H1 (cell line): ENCODE measurements at regions not wholly inside any gene's neighbourhood (a gene's known extent, or its start where the extent isn't known, plus 50 kb on each side); places are given as distances from the start of the nearest gene placed in this dataset.

Experiments
- CTCF ChIA-PET: fragments of 300-600 bp; sonication (Branson Sonifier 250); formaldehyde crosslinking; loops from one replicate; lab custom pipeline; 2021; ENCODE audit not compliant: partially characterized antibody; lab: Charles Lee
- POLR2A ChIA-PET: fragments of 300-600 bp; sonication (Branson Sonifier 250); formaldehyde crosslinking; loops from one replicate; lab custom pipeline; 2021; ENCODE audit warnings: inconsistent platforms; ENCODE audit not compliant: partially characterized antibody; lab: Charles Lee
- DNase-seq, 2 experiments: peaks; one replicate each; pipeline versions ENCODE4 v3.0.0 to v3.0.0-alpha.2; 2010 to 2022; ENCODE audit warnings: low spot score in 2 of 2, low read depth in 1 of 2, mixed read lengths in 1 of 2
- FAIRE-seq: peaks from 2 replicates; lab custom pipeline; 2011; peaks lifted over from hg19 to GRCh38; lab: Jason Lieb, UNC
- H2AFZ ChIP-seq: 2 replicates; pipeline ENCODE4 v1.8.1; 2012; ENCODE audit warnings: low read length, inconsistent platforms
- H2AK5ac ChIP-seq: 2 replicates; pipeline ENCODE4 v1.6.1; 2013; ENCODE audit warnings: low read depth, low read length
- H2BK120ac ChIP-seq: replicated peaks from 2 replicates; pipeline ENCODE3; 2013; ENCODE audit warnings: low read depth, low read length, inconsistent platforms
- H2BK12ac ChIP-seq: 2 replicates; pipeline ENCODE4 v1.6.1; 2013; ENCODE audit warnings: low read depth, low read length
- H2BK15ac ChIP-seq: 2 replicates; pipeline ENCODE4 v1.6.1; 2013; ENCODE audit warnings: low read length
- H2BK20ac ChIP-seq: 2 replicates; pipeline ENCODE4 v1.6.1; 2013; ENCODE audit warnings: low read length
- H2BK5ac ChIP-seq: 2 replicates; pipeline ENCODE4 v1.6.1; 2013; ENCODE audit warnings: low read depth, low read length
- H3K14ac ChIP-seq: 2 replicates; pipeline ENCODE4 v1.6.1; 2013; ENCODE audit warnings: inconsistent platforms; ENCODE audit not compliant: insufficient read length
- H3K18ac ChIP-seq: 2 replicates; pipeline ENCODE4 v1.6.1; 2013; ENCODE audit warnings: low read length; ENCODE audit errors: extremely low read depth
- H3K23ac ChIP-seq: 2 replicates; pipeline ENCODE4 v1.6.1; 2013; ENCODE audit warnings: inconsistent platforms; ENCODE audit not compliant: insufficient read length
- H3K23me2 ChIP-seq: 2 replicates; pipeline ENCODE4 v1.6.1; 2013; ENCODE audit warnings: low read depth, low read length
- H3K27ac ChIP-seq: 2 replicates; pipeline ENCODE4 v1.6.1; 2011; ENCODE audit warnings: low read depth, low read length, inconsistent platforms
- H3K27me3 ChIP-seq, 4 experiments: replicated peaks in 1 of 4; 1 replicate in 1 of 4; 2 replicates in 3 of 4; pipeline versions ENCODE4 v1.6.1 to v1.8.1; 2011 to 2013; ENCODE audit warnings: low read length in 3 of 4, mild to moderate bottlenecking in 3 of 4, inconsistent platforms in 2 of 4, mixed read lengths in 2 of 4, moderate library complexity in 1 of 4; ENCODE audit not compliant: control insufficient read depth in 3 of 4, insufficient read depth in 3 of 4; ENCODE audit errors: extremely low read depth in 1 of 4
- H3K36me3 ChIP-seq, 4 experiments: 2 replicates each; pipeline versions ENCODE4 v1.6.1 to v1.8.1; 2011 to 2013; ENCODE audit warnings: mild to moderate bottlenecking in 4 of 4, low read length in 3 of 4, moderate library complexity in 2 of 4, control low read depth in 1 of 4, inconsistent platforms in 1 of 4; ENCODE audit not compliant: insufficient read depth in 4 of 4, control insufficient read depth in 2 of 4
- H3K4ac ChIP-seq: replicated peaks from 2 replicates; pipeline ENCODE3; 2013; ENCODE audit warnings: low read length, low read depth, mixed read lengths, inconsistent platforms; ENCODE audit not compliant: insufficient read length
- H3K4me1 ChIP-seq, 4 experiments: replicated peaks in 1 of 4; 1 replicate in 1 of 4; 2 replicates in 3 of 4; pipeline versions ENCODE4 v1.6.1 to v1.8.1; 2011 to 2013; ENCODE audit warnings: low read length in 3 of 4, inconsistent platforms in 2 of 4, mixed read lengths in 1 of 4; ENCODE audit not compliant: insufficient read depth in 4 of 4, control insufficient read depth in 3 of 4
- H3K4me2 ChIP-seq, 2 experiments: 2 replicates each; pipeline versions ENCODE4 v1.6.1 to v1.8.1; 2011 to 2013; ENCODE audit warnings: low read depth in 2 of 2, low read length in 2 of 2, control low read depth in 1 of 2, inconsistent platforms in 1 of 2, mild to moderate bottlenecking in 1 of 2; ENCODE audit not compliant: insufficient read depth in 1 of 2
- H3K4me3 ChIP-seq, 4 experiments: fragments of 200-600, 300-600 bp in 1 of 4; sonication (generic), shearing (Covaris generic), sonication (Bioruptor Twin) in 1 of 4; 2 replicates each; pipeline versions ENCODE4 v1.5.1 to v1.8.1; 2011 to 2016; ENCODE audit warnings: low read length in 4 of 4, low read depth in 3 of 4, control low read depth in 2 of 4, inconsistent platforms in 2 of 4, mild to moderate bottlenecking in 2 of 4, mixed read lengths in 1 of 4, moderate library complexity in 1 of 4; ENCODE audit not compliant: insufficient read depth in 2 of 4; ENCODE audit errors: extremely low read depth in 1 of 4
- H3K56ac ChIP-seq: replicated peaks from 2 replicates; pipeline ENCODE3; 2013; ENCODE audit warnings: low read depth, mild to moderate bottlenecking, mixed read lengths, low read length, inconsistent platforms; ENCODE audit not compliant: insufficient read length
- H3K79me1 ChIP-seq: 2 replicates; pipeline ENCODE4 v1.6.1; 2013; ENCODE audit warnings: low read depth, low read length, control low read depth
- H3K79me2 ChIP-seq, 2 experiments: 2 replicates each; pipeline versions ENCODE4 v1.6.1 to v1.8.1; 2012 to 2013; ENCODE audit warnings: low read length in 2 of 2, mild to moderate bottlenecking in 2 of 2, inconsistent platforms in 1 of 2; ENCODE audit not compliant: insufficient read depth in 2 of 2, control insufficient read depth in 1 of 2
- H3K9ac ChIP-seq, 4 experiments: replicated peaks in 1 of 4; 1 replicate in 1 of 4; 2 replicates in 3 of 4; pipeline versions ENCODE4 v1.6.1 to v1.8.1; 2011 to 2013; ENCODE audit warnings: low read depth in 3 of 4, low read length in 3 of 4, control low read depth in 2 of 4, mild to moderate bottlenecking in 2 of 4, moderate library complexity in 2 of 4, inconsistent platforms in 1 of 4; ENCODE audit errors: extremely low read depth in 1 of 4
- H3K9me3 ChIP-seq, 2 experiments: 2 replicates each; pipeline versions ENCODE4 v1.6.1 to v1.8.1; 2012 to 2013; ENCODE audit warnings: mild to moderate bottlenecking in 2 of 2, moderate library complexity in 2 of 2, control low read depth in 1 of 2, inconsistent platforms in 1 of 2, low read depth in 1 of 2, low read length in 1 of 2, mixed read lengths in 1 of 2; ENCODE audit not compliant: insufficient read depth in 2 of 2
- H4K20me1 ChIP-seq, 2 experiments: replicated peaks in 1 of 2; 2 replicates each; pipeline versions ENCODE3 to v1.8.1; 2011 to 2013; ENCODE audit warnings: inconsistent platforms in 2 of 2, low read length in 2 of 2, mild to moderate bottlenecking in 1 of 2; ENCODE audit not compliant: insufficient read depth in 2 of 2, control insufficient read depth in 1 of 2
- H4K5ac ChIP-seq: 2 replicates; pipeline ENCODE4 v1.6.1; 2013; ENCODE audit warnings: low read length, low read depth, mixed read lengths, inconsistent platforms; ENCODE audit not compliant: insufficient read length
- H4K8ac ChIP-seq: 2 replicates; pipeline ENCODE4 v1.8.0; 2013; ENCODE audit warnings: mild to moderate bottlenecking, moderate library complexity, low read length, inconsistent platforms; ENCODE audit not compliant: insufficient read depth; ENCODE audit errors: extremely low read depth
- H4K91ac ChIP-seq: replicated peaks from 2 replicates; pipeline ENCODE3; 2013; ENCODE audit warnings: low read length, mixed read lengths, inconsistent platforms; ENCODE audit not compliant: insufficient read length
- ASH2L ChIP-seq: fragments of 200-600, 300-600 bp; sonication (generic); IDR thresholded peaks from one replicate; pipeline ENCODE4 v1.7.1; 2017; ENCODE audit warnings: low read length
- CBX8 ChIP-seq: fragments of 300-800, 300-1000 bp; sonication (generic); IDR thresholded peaks from 2 replicates; pipeline ENCODE4 v1.7.1; 2016; ENCODE audit warnings: low read depth, low read length, borderline replicate concordance
- CEBPB ChIP-seq: IDR thresholded peaks from 2 replicates; pipeline ENCODE4 v1.6.1; 2012; ENCODE audit warnings: low read depth, low read length
- CHD2 ChIP-seq: IDR thresholded peaks from 2 replicates; pipeline ENCODE4 v1.6.1; 2012; ENCODE audit warnings: low read length, improper control_type of control experiment
- CTCF ChIP-seq, 3 experiments: IDR thresholded peaks; 1 replicate in 2 of 3; 2 replicates in 1 of 3; pipeline versions ENCODE4 v1.5.1 to v1.6.1; 2011; ENCODE audit warnings: low read length in 3 of 3, mild to moderate bottlenecking in 3 of 3, inconsistent platforms in 2 of 3, low read depth in 1 of 3, moderate library complexity in 1 of 3; ENCODE audit not compliant: insufficient read depth in 1 of 3; ENCODE audit errors: control extremely low read depth in 1 of 3
- FOSL1 ChIP-seq: IDR thresholded peaks from 2 replicates; pipeline ENCODE4 v1.6.1; 2011; ENCODE audit warnings: mild to moderate bottlenecking, low read depth, low read length, moderate library complexity; ENCODE audit not compliant: insufficient read depth
- MAFK ChIP-seq: IDR thresholded peaks from 2 replicates; pipeline ENCODE4 v1.6.1; 2012; ENCODE audit warnings: low read depth, mild to moderate bottlenecking, improper control_type of control experiment, low read length
- NRF1 ChIP-seq: IDR thresholded peaks from 2 replicates; pipeline ENCODE4 v1.6.1; 2011; ENCODE audit warnings: mild to moderate bottlenecking, low read depth, low read length, improper control_type of control experiment
- RXRA ChIP-seq: IDR thresholded peaks from 2 replicates; pipeline ENCODE4 v1.6.1; 2011; ENCODE audit warnings: low read depth, mild to moderate bottlenecking, low read length, moderate library complexity; ENCODE audit not compliant: insufficient read depth
- SAP30 ChIP-seq: fragments of 300-600 bp; sonication (generic); IDR thresholded peaks from 2 replicates; pipeline ENCODE4 v1.7.1; 2012; ENCODE audit warnings: low read length, moderate library complexity, mild to moderate bottlenecking, inconsistent platforms; ENCODE audit not compliant: insufficient read depth, insufficient replicate concordance
- TBP ChIP-seq: IDR thresholded peaks from 2 replicates; pipeline ENCODE4 v1.6.1; 2011; ENCODE audit warnings: low read depth, low read length, improper control_type of control experiment
- WGBS, 2 experiments: shearing (Covaris generic) in 1 of 2; methylation state at CpG; one replicate each; pipeline versions ENCODE4 v1.1.6 to v1.1.7; 2013 to 2015; ENCODE audit warnings: low lambda C conversion rate in 2 of 2, mixed read lengths in 2 of 2, inconsistent platforms in 1 of 2, low coverage in 1 of 2, missing lambda C conversion rate in 1 of 2; ENCODE audit not compliant: insufficient replicate concordance in 2 of 2, insufficient coverage in 1 of 2, insufficient read length in 1 of 2; ENCODE audit errors: extremely low coverage in 1 of 2, missing lambda C conversion rate in 1 of 2; 5-methylcytosine and 5-hydroxymethylcytosine counted together

GRCh38 chr3:8266730-8267131 lies 234.9 kb upstream of the LMCD1 start:
- ChIA-PET CTCF (interaction anchor here (0.9 to 1.4 kb wide), 3 partner anchors 9 to 12 kb away, joined by 3 read pairs; no protein-coding TSS in a partner anchor), POLR2A (no interaction called here)
- no peak overlapping the region for H2BK5ac ChIP-seq
- no peak overlapping the region for H4K91ac ChIP-seq
- H3K56ac ChIP-seq, result no peak overlapping the region
- H3K14ac ChIP-seq, result no peak overlapping the region
- H3K79me1 ChIP-seq, result no peaks in the 10 kb centered on the region
- H2AK5ac ChIP-seq, result no peak overlapping the region
- peaks cover 0 to 5% (median 0%) of the 10 kb centered on the region in 4 experiments; a peak in 2 of 7 replicates for H3K4me1 ChIP-seq
- WGBS, 2 experiments, result 21% methylated on average over 1 of the region's 1 CpG; no CpG with 5 or more reads in 1 of the 2 experiments
- no peak overlapping the region for H2BK120ac ChIP-seq
- H3K27me3 ChIP-seq, result no peaks in the 10 kb centered on the region
- TF ChIP-seq TBP (no peak), ASH2L (no peak), CHD2 (no peak), NRF1 (no peak), CEBPB (no peak), MAFK (no peak), CBX8 (no peak), RXRA (no peak), CTCF (IDR thresholded peaks at IDR 0.05; ENCODE audit: control extremely low read depth in 1 of 3, insufficient read depth in 1 of 3, low read depth in 1 of 3, low read length in 3 of 3) (no peak), FOSL1 (no peak), SAP30 (no peak)
- peak overlapping the region; percentile 39 to 44; a peak in 2 of 4 replicates for H3K4me2 ChIP-seq
- H3K79me2 ChIP-seq, result no peaks in the 10 kb centered on the region
- no peak overlapping the region for H4K5ac ChIP-seq
- no peak overlapping the region for H2BK15ac ChIP-seq
- peak overlapping the region; percentile 5; the same call in 1 of the 2 replicates for H3K18ac ChIP-seq
- DNase-seq, result no peak
- H3K4me3 ChIP-seq, result peak overlapping the region in 1 of 4 experiments; percentile 10; a peak in 1 of 8 replicates
- no peak overlapping the region for H2BK12ac ChIP-seq
- no peak overlapping the region for H3K9ac ChIP-seq
- H3K23me2 ChIP-seq, result no peaks in the 10 kb centered on the region
- no peak overlapping the region for H3K27ac ChIP-seq
- no peak overlapping the region for H2BK20ac ChIP-seq
- no peak for FAIRE-seq
- H3K9me3 ChIP-seq, result peaks cover 3 to 8% of the 10 kb centered on the region in 2 experiments; a peak in 3 of 4 replicates
- H4K8ac ChIP-seq, result no peak overlapping the region
- H3K23ac ChIP-seq, result no peak overlapping the region
- no peak overlapping the region for H3K4ac ChIP-seq
- peaks cover 0 to 2% (median 0%) of the 10 kb centered on the region in 4 experiments; a peak in 2 of 8 replicates for H3K36me3 ChIP-seq
- no peaks in the 10 kb centered on the region for H4K20me1 ChIP-seq
- no peak overlapping the region for H2AFZ ChIP-seq
